Hepatocyte (in vitro differentiated cells): ENCODE measurements at regions not wholly inside any gene's neighbourhood (a gene's known extent, or its start where the extent isn't known, plus 50 kb on each side); places are given as distances from the start of the nearest gene placed in this dataset.

Source experiments
- DNase-seq: peaks from one replicate; pipeline ENCODE4 v3.0.0-alpha.2; 2016; ENCODE audit warnings: low spot score
- H2AFZ ChIP-seq: fragments of 200-600 bp; sonication (generic); 2 replicates; pipeline ENCODE4 v1.6.0; 2016; ENCODE audit warnings: antibody characterized with exemption, mild to moderate bottlenecking
- H3K27ac ChIP-seq: fragments of 200-600 bp; sonication (generic); 2 replicates; pipeline ENCODE4 v1.5.1; 2016; ENCODE audit warnings: mild to moderate bottlenecking
- H3K27me3 ChIP-seq: fragments of 200-600 bp; sonication (generic); 2 replicates; pipeline ENCODE4 v1.6.1; 2016
- H3K36me3 ChIP-seq: fragments of 200-600 bp; sonication (generic); replicated peaks from 2 replicates; pipeline ENCODE4 v1.5.1; 2016; ENCODE audit warnings: low read depth; ENCODE audit not compliant: insufficient read depth
- H3K4me1 ChIP-seq: fragments of 200-600 bp; sonication (generic); 2 replicates; pipeline ENCODE4 v1.5.1; 2016; ENCODE audit warnings: mild to moderate bottlenecking, moderate library complexity; ENCODE audit not compliant: insufficient read depth
- H3K4me2 ChIP-seq: fragments of 200-600 bp; sonication (generic); 2 replicates; pipeline ENCODE4 v1.6.0; 2016
- H3K4me3 ChIP-seq: fragments of 200-600 bp; sonication (generic); 2 replicates; pipeline ENCODE4 v1.5.1; 2016; ENCODE audit warnings: mild to moderate bottlenecking
- H3K79me2 ChIP-seq: fragments of 200-600 bp; sonication (generic); 2 replicates; pipeline ENCODE4 v1.6.0; 2017; ENCODE audit warnings: mild to moderate bottlenecking
- H3K9me2 ChIP-seq: fragments of 200-600 bp; sonication (generic); replicated peaks from 2 replicates; pipeline ENCODE4 v1.6.0; 2017; ENCODE audit warnings: mild to moderate bottlenecking; ENCODE audit not compliant: insufficient read depth
- H3K9me3 ChIP-seq: fragments of 200-600 bp; sonication (generic); 2 replicates; pipeline ENCODE4 v1.5.1; 2016; ENCODE audit warnings: low read depth, mild to moderate bottlenecking
- H4K20me1 ChIP-seq: fragments of 200-600 bp; sonication (generic); 2 replicates; pipeline ENCODE4 v1.6.0; 2016; ENCODE audit warnings: mild to moderate bottlenecking; ENCODE audit not compliant: insufficient read depth, poor library complexity, severe bottlenecking
- EZH2 ChIP-seq: fragments of 200-600 bp; sonication (generic); IDR thresholded peaks from 2 replicates; pipeline ENCODE4 v1.6.1; 2016; ENCODE audit warnings: antibody characterized with exemption, mild to moderate bottlenecking, borderline replicate concordance
- EZH2phosphoT487 ChIP-seq: fragments of 200-600 bp; sonication (generic); IDR thresholded peaks from one replicate; pipeline ENCODE4 v1.6.1; 2018; ENCODE audit warnings: antibody characterized with exemption, mild to moderate bottlenecking, low read depth, moderate library complexity; ENCODE audit not compliant: unreplicated experiment, severe bottlenecking
- WGBS: methylation state at CpG from one replicate; pipeline ENCODE4 v1.1.6; 2016; ENCODE audit warnings: low lambda C conversion rate; ENCODE audit errors: missing lambda C conversion rate; 5-methylcytosine and 5-hydroxymethylcytosine counted together
- TF ChIP-seq, protein P1 (sequence below): fragments of 200-600 bp; sonication (generic); IDR thresholded peaks from 2 replicates; pipeline ENCODE4 v1.5.1; 2016; ENCODE audit warnings: antibody characterized with exemption, mild to moderate bottlenecking; ENCODE audit not compliant: poor library complexity

DNA sequence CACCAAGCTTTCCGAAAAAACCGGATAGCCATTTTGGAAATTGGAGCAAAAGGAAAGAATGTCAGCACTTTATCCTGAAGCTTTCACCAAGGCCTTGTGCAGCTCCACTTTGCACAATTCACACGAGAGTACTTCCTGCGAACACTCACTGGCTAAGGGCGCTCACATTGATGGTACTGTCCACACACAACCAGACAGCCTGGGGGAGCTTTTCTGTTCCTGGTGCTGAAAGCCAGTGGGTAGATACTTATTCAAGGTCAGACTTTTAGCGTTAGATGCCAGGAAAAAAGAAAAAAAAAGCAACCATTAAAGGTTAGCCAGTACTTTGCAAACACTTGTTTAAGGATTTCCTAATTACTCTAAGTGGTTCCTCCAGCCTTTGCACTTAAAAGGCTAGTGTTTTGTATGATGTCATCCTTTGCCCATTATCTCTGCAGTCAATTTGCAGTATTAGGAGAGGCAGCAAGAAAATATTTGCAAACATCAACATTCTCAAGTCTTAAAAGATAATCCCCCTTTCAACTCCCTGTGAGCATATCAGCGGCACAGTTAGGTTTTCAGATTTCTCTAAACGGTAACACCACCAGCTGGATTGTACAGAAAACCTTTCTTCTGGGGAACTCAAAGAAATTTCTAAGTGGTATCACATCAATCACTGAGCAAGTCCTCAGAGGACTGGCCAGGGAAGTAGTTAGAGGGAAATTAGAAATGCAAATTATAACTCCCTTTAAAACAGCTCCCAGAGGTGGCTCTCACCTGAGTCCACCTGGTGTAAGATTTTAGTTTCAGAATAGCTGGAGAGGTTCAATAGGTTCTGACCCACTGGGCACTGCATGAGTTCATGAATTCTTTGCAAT lies 243.4 kb upstream of the IRX5 start:
- no peaks in the 10 kb centered on the region for H3K79me2 ChIP-seq
- H3K9me2 ChIP-seq, result no peaks in the 10 kb centered on the region
- no peaks in the 10 kb centered on the region for H3K9me3 ChIP-seq
- no peaks in the 10 kb centered on the region for H3K36me3 ChIP-seq
- no peak overlapping the region for H2AFZ ChIP-seq
- no peak overlapping the region for H3K27ac ChIP-seq
- 41% methylated on average over 8 of the region's 8 CpGs for WGBS
- TF ChIP-seq EZH2 (no peak), EZH2phosphoT487 (no peak)
- TF ChIP-seq, protein P1, sequence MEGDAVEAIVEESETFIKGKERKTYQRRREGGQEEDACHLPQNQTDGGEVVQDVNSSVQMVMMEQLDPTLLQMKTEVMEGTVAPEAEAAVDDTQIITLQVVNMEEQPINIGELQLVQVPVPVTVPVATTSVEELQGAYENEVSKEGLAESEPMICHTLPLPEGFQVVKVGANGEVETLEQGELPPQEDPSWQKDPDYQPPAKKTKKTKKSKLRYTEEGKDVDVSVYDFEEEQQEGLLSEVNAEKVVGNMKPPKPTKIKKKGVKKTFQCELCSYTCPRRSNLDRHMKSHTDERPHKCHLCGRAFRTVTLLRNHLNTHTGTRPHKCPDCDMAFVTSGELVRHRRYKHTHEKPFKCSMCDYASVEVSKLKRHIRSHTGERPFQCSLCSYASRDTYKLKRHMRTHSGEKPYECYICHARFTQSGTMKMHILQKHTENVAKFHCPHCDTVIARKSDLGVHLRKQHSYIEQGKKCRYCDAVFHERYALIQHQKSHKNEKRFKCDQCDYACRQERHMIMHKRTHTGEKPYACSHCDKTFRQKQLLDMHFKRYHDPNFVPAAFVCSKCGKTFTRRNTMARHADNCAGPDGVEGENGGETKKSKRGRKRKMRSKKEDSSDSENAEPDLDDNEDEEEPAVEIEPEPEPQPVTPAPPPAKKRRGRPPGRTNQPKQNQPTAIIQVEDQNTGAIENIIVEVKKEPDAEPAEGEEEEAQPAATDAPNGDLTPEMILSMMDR, result no peak
- no peaks in the 10 kb centered on the region for H3K4me1 ChIP-seq
- no peak overlapping the region for H3K4me2 ChIP-seq
- no peaks in the 10 kb centered on the region for H4K20me1 ChIP-seq
- peak; percentile 20 for DNase-seq
- H3K27me3 ChIP-seq, result peaks cover 15% of the 10 kb centered on the region
- H3K4me3 ChIP-seq, result no peak overlapping the region

DNA sequence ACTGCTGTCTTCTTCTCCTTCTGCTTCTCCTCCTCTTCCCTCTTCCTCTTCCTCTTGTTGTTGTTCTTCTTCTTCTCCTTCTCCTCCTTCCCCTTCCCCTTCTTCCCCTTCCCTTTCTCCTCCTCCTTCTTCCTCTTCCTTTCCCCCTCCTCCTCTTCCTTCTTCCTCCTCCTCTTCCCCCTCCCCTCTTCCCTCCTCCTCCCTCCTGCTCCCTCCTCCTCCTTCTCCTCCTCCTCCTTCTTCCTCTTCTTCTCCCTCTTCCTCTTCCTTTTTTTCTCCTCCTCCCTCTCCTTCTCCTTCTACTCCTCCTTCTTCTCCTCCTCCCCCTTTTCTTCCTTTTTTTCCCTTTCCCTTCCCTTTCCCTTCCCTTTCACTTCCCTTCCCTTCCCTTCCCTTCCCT lies 245.0 kb upstream of the IRX5 start:
- H3K79me2 ChIP-seq, result no peaks in the 10 kb centered on the region
- TF ChIP-seq EZH2 (no peak), EZH2phosphoT487 (no peak)
- TF ChIP-seq, protein P1, result no peak

DNA sequence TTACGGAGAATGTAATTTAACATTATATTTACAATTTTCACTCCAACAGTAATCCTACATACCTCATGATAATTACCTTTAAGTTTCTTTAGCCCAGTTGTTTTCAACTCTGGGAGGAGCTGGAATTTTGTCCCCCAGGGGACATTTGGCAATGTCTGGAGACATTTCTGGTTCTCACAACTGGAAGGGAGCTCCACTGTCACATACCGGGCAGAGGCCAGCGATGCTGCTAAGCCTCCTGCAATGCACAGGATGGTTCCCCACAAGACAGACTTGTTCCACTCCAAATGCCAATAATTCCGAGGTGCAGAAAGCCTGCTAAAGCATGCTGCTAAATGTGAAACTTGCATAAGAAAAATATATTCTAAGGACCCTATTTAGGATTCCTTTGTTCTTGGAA lies 251.1 kb upstream of the IRX5 start:
- no peaks in the 10 kb centered on the region for H3K9me3 ChIP-seq
- H3K27me3 ChIP-seq, result peaks cover 8% of the 10 kb centered on the region
- no peak overlapping the region for H3K27ac ChIP-seq
- 87% methylated on average over 4 of the region's 4 CpGs for WGBS
- H3K4me3 ChIP-seq, result no peak overlapping the region
- no peaks in the 10 kb centered on the region for H3K79me2 ChIP-seq
- no peaks in the 10 kb centered on the region for H4K20me1 ChIP-seq
- no peak overlapping the region for H3K4me2 ChIP-seq
- H2AFZ ChIP-seq, result no peak overlapping the region
- no peak for DNase-seq
- no peak for TF ChIP-seq EZH2
- no peak for TF ChIP-seq EZH2phosphoT487
- TF ChIP-seq, protein P1, result no peak
- H3K36me3 ChIP-seq, result no peaks in the 10 kb centered on the region
- H3K4me1 ChIP-seq, result no peaks in the 10 kb centered on the region
- H3K9me2 ChIP-seq, result no peaks in the 10 kb centered on the region

More for the DNA sequence above, 245.0 kb upstream of the IRX5 start:
- no peaks in the 10 kb centered on the region for H3K9me2 ChIP-seq
- H3K4me1 ChIP-seq, result no peaks in the 10 kb centered on the region
- H3K27ac ChIP-seq, result no peak overlapping the region
- DNase-seq, result no peak
- H3K36me3 ChIP-seq, result no peaks in the 10 kb centered on the region
- H2AFZ ChIP-seq, result no peak overlapping the region
- no peaks in the 10 kb centered on the region for H3K9me3 ChIP-seq
- H3K4me2 ChIP-seq, result no peak overlapping the region
- H3K4me3 ChIP-seq, result no peak overlapping the region
- peaks cover 15% of the 10 kb centered on the region for H3K27me3 ChIP-seq
- H4K20me1 ChIP-seq, result no peaks in the 10 kb centered on the region
